CD4-positive, alpha-beta T cell treated with Interleukin-21 for 1 hour (primary cell): ENCODE measurements at regions not wholly inside any gene's neighbourhood (a gene's known extent, or its start where the extent isn't known, plus 50 kb on each side); places are given as distances from the start of the nearest gene placed in this dataset.

Experiments used
- DNase-seq: peaks from one replicate; pipeline ENCODE4 v3.0.0-alpha.2; 2020

GRCh38 chr2:136399667-136400289 is 281.8 kb upstream of the CXCR4 start:
- no peak for DNase-seq

- no peak for DNase-seq
Observed at GRCh38 chr2:136395582-136395981, 277.6 kb upstream of the CXCR4 start.

- no peak for DNase-seq
Observed at GRCh38 chr2:136394136-136395060, 276.4 kb upstream of the CXCR4 start.

- DNase-seq = no peak
Observed at GRCh38 chr2:136393514-136393913, 275.6 kb upstream of the CXCR4 start.

- no peak for DNase-seq
Observed at GRCh38 chr2:136392897-136393505, 275.1 kb upstream of the CXCR4 start.

- DNase-seq = no peak
Observed at GRCh38 chr2:136389809-136390208, 271.9 kb upstream of the CXCR4 start.

- DNase-seq = no peak
Observed at GRCh38 chr2:136386046-136386445, 268.1 kb upstream of the CXCR4 start.

- peak; percentile 74 for DNase-seq
Observed at GRCh38 chr2:136384531-136385303, 266.8 kb upstream of the CXCR4 start.

- no peak for DNase-seq
Observed at GRCh38 chr2:136383167-136383566, 265.2 kb upstream of the CXCR4 start.

GRCh38 chr2:136381722-136382633 is 264.0 kb upstream of the CXCR4 start:
- peak; percentile 75 for DNase-seq

- DNase-seq = no peak
Observed at GRCh38 chr2:136381245-136381644, 263.3 kb upstream of the CXCR4 start.

- DNase-seq = peak; percentile 78
Observed at GRCh38 chr2:136378712-136379595, 261.0 kb upstream of the CXCR4 start.

- DNase-seq = no peak
Observed at GRCh38 chr2:136377423-136378382, 259.8 kb upstream of the CXCR4 start.

- no peak for DNase-seq
Observed at GRCh38 chr2:136376798-136377211, 258.9 kb upstream of the CXCR4 start.

- DNase-seq = no peak
Observed at GRCh38 chr2:136376211-136376610, 258.3 kb upstream of the CXCR4 start.

- DNase-seq = no peak
Observed at GRCh38 chr2:136375017-136375901, 257.3 kb upstream of the CXCR4 start.

GRCh38 chr2:136373841-136374240 is 255.9 kb upstream of the CXCR4 start:
- no peak for DNase-seq

GRCh38 chr2:136373029-136373428 is 255.1 kb upstream of the CXCR4 start:
- no peak for DNase-seq

GRCh38 chr2:136363900-136364299 is 246.0 kb upstream of the CXCR4 start:
- DNase-seq = no peak
